Astrocyte (in vitro differentiated cells and primary cell): ENCODE measurements at regions not wholly inside any gene's neighbourhood (a gene's known extent, or its start where the extent isn't known, plus 50 kb on each side); places are given as distances from the start of the nearest gene placed in this dataset.

Source experiments
- DNase-seq: peaks from one replicate; pipeline ENCODE4 v3.0.0-alpha.2; 2010; ENCODE audit warnings: low read depth
- FAIRE-seq: peaks from 2 replicates; lab custom pipeline; 2011; peaks lifted over from hg19 to GRCh38; lab: Jason Lieb, UNC
- H2AFZ ChIP-seq: 2 replicates; pipeline ENCODE4 v1.6.0; 2012; ENCODE audit warnings: low read depth, low read length, inconsistent platforms
- H3K27ac ChIP-seq: 2 replicates; pipeline ENCODE4 v1.5.1; 2011; ENCODE audit warnings: low read depth, low read length, inconsistent platforms
- H3K27me3 ChIP-seq: 2 replicates; pipeline ENCODE4 v1.6.0; 2011; ENCODE audit warnings: low read length, inconsistent platforms; ENCODE audit not compliant: insufficient read depth
- H3K36me3 ChIP-seq: 2 replicates; pipeline ENCODE4 v1.5.1; 2011; ENCODE audit warnings: low read length, inconsistent platforms; ENCODE audit not compliant: insufficient read depth
- H3K4me1 ChIP-seq: 2 replicates; pipeline ENCODE4 v1.5.1; 2011; ENCODE audit warnings: low read length, inconsistent platforms; ENCODE audit not compliant: insufficient read depth
- H3K4me2 ChIP-seq: 2 replicates; pipeline ENCODE4 v1.6.0; 2012; ENCODE audit warnings: low read length, inconsistent platforms
- H3K4me3 ChIP-seq: 2 replicates; pipeline ENCODE4 v1.5.1; 2011; ENCODE audit warnings: low read depth, mild to moderate bottlenecking, low read length, inconsistent platforms; ENCODE audit not compliant: insufficient read depth
- H3K79me2 ChIP-seq: 2 replicates; pipeline ENCODE4 v1.6.0; 2012; ENCODE audit warnings: mild to moderate bottlenecking, low read length, inconsistent platforms; ENCODE audit not compliant: insufficient read depth
- H3K9ac ChIP-seq: 2 replicates; pipeline ENCODE4 v1.6.0; 2012; ENCODE audit warnings: mild to moderate bottlenecking, low read length, inconsistent platforms
- H3K9me3 ChIP-seq: 2 replicates; pipeline ENCODE4 v1.5.1; 2012; ENCODE audit warnings: low read depth, mild to moderate bottlenecking, low read length, inconsistent platforms; ENCODE audit not compliant: insufficient read depth
- H4K20me1 ChIP-seq: 2 replicates; pipeline ENCODE4 v1.6.0; 2012; ENCODE audit warnings: low read length, inconsistent platforms; ENCODE audit not compliant: insufficient read depth
- H3K27ac Mint-ChIP-seq: one replicate; pipeline ENCODE4 v1.8.0; 2021; ENCODE audit warnings: mild to moderate bottlenecking, mixed read lengths; ENCODE audit not compliant: unreplicated experiment
- H3K27me3 Mint-ChIP-seq: one replicate; pipeline ENCODE4 v1.8.0; 2021; ENCODE audit warnings: low read depth, mixed read lengths; ENCODE audit not compliant: unreplicated experiment
- H3K36me3 Mint-ChIP-seq: one replicate; pipeline ENCODE4 v1.8.0; 2021; ENCODE audit warnings: low read depth, mixed read lengths; ENCODE audit not compliant: unreplicated experiment
- H3K4me1 Mint-ChIP-seq: one replicate; pipeline ENCODE4 v1.8.0; 2021; ENCODE audit warnings: low read depth, mixed read lengths; ENCODE audit not compliant: unreplicated experiment
- H3K4me3 Mint-ChIP-seq: one replicate; pipeline ENCODE4 v1.8.0; 2021; ENCODE audit warnings: mild to moderate bottlenecking, moderate library complexity, mixed read lengths; ENCODE audit not compliant: unreplicated experiment
- H3K9me3 Mint-ChIP-seq: one replicate; pipeline ENCODE4 v1.8.0; 2021; ENCODE audit warnings: mild to moderate bottlenecking, mixed read lengths; ENCODE audit not compliant: unreplicated experiment
- EZH2 ChIP-seq: IDR thresholded peaks from 2 replicates; pipeline ENCODE4 v1.6.1; 2012; ENCODE audit warnings: mild to moderate bottlenecking, low read length, inconsistent platforms; ENCODE audit not compliant: insufficient read depth
- TF ChIP-seq, protein P1 (sequence below): IDR thresholded peaks from 2 replicates; pipeline ENCODE4 v1.5.1; 2011; ENCODE audit warnings: low read depth, mild to moderate bottlenecking, inconsistent platforms, low read length, moderate library complexity; ENCODE audit not compliant: insufficient read depth

- Histone ChIP-seq H3K27me3 (no peaks in the 10 kb centered on the region), H3K27ac (no peak overlapping the region), H3K9me3 (no peaks in the 10 kb centered on the region), H3K79me2 (no peaks in the 10 kb centered on the region), H3K36me3 (no peaks in the 10 kb centered on the region), H3K4me1 (no peaks in the 10 kb centered on the region), H2AFZ (no peak overlapping the region), H3K4me2 (no peak overlapping the region), H3K4me3 (no peak overlapping the region), H3K9ac (no peak overlapping the region), H4K20me1 (no peaks in the 10 kb centered on the region)
- H3K27me3 Mint-ChIP-seq, result no peaks in the 10 kb centered on the region
- H3K9me3 Mint-ChIP-seq, result no peaks in the 10 kb centered on the region
- TF ChIP-seq, protein P1, sequence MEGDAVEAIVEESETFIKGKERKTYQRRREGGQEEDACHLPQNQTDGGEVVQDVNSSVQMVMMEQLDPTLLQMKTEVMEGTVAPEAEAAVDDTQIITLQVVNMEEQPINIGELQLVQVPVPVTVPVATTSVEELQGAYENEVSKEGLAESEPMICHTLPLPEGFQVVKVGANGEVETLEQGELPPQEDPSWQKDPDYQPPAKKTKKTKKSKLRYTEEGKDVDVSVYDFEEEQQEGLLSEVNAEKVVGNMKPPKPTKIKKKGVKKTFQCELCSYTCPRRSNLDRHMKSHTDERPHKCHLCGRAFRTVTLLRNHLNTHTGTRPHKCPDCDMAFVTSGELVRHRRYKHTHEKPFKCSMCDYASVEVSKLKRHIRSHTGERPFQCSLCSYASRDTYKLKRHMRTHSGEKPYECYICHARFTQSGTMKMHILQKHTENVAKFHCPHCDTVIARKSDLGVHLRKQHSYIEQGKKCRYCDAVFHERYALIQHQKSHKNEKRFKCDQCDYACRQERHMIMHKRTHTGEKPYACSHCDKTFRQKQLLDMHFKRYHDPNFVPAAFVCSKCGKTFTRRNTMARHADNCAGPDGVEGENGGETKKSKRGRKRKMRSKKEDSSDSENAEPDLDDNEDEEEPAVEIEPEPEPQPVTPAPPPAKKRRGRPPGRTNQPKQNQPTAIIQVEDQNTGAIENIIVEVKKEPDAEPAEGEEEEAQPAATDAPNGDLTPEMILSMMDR, result no peak
- TF ChIP-seq EZH2, result no peak
- no peak overlapping the region for H3K4me3 Mint-ChIP-seq
- FAIRE-seq, result no peak
- no peaks in the 10 kb centered on the region for H3K4me1 Mint-ChIP-seq
- no peak overlapping the region for H3K27ac Mint-ChIP-seq
- H3K36me3 Mint-ChIP-seq, result no peaks in the 10 kb centered on the region
- no peak for DNase-seq
Observed at GRCh38 chr2:176405477-176405876, 136.2 kb downstream of the MTX2 start.

DNA sequence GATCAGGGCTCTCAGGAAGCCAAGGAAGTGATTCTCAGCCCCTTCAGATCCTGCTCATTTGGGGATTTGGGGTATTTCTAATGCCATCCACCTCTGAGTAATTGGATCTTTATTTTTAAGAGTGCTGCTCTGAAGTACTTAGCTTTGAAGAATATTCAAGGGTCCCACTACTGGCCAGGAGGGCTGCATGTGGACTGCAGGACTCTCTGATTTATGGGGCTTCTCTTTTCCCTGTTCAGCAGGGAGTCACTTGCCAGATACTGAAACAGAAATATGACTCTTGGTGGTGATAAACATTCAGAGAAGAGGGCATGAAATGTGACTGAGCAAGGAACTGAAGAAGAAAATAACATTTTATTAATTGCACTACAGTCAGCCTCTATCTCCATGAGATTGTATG, 138.5 kb downstream of the MTX2 start:
- Histone ChIP-seq H4K20me1 (no peaks in the 10 kb centered on the region), H3K79me2 (no peaks in the 10 kb centered on the region), H3K27ac (no peak overlapping the region), H3K36me3 (no peaks in the 10 kb centered on the region), H2AFZ (no peak overlapping the region), H3K4me1 (no peaks in the 10 kb centered on the region), H3K4me3 (no peak overlapping the region), H3K9ac (no peak overlapping the region), H3K9me3 (no peaks in the 10 kb centered on the region), H3K4me2 (no peak overlapping the region), H3K27me3 (no peaks in the 10 kb centered on the region)
- H3K27ac Mint-ChIP-seq, result no peak overlapping the region
- H3K4me3 Mint-ChIP-seq, result no peak overlapping the region
- DNase-seq (no peak), FAIRE-seq (no peak)
- H3K9me3 Mint-ChIP-seq, result no peaks in the 10 kb centered on the region
- no peaks in the 10 kb centered on the region for H3K36me3 Mint-ChIP-seq
- H3K4me1 Mint-ChIP-seq, result no peaks in the 10 kb centered on the region
- no peak for TF ChIP-seq EZH2
- TF ChIP-seq, protein P1, result no peak
- H3K27me3 Mint-ChIP-seq, result no peaks in the 10 kb centered on the region

DNA sequence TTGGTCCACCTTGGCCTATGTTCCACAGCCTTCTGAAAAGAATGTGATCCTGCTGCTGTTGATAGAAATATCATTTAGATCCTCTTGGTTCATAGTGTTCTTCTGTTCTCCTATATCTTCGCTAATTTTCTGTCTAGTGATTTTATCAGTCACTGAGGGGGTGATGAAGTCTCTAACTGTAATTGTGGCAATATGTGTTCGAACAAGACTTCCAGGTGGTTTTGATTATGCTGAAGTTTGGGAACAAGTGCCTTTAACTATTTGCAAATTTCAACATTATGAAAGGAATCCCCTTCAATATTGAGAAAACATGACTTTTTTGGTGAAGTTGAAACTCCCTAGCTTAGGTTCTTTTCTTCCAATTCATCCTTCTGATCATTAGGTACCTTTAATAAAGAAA, 140.4 kb downstream of the MTX2 start:
- peak; percentile 64 for FAIRE-seq
- H3K9me3 ChIP-seq, result no peaks in the 10 kb centered on the region
- no peaks in the 10 kb centered on the region for H3K79me2 ChIP-seq
- no peaks in the 10 kb centered on the region for H3K36me3 Mint-ChIP-seq
- no peak for DNase-seq
- no peaks in the 10 kb centered on the region for H3K27me3 ChIP-seq
- no peaks in the 10 kb centered on the region for H3K36me3 ChIP-seq
- TF ChIP-seq, protein P1, result no peak
- no peak for TF ChIP-seq EZH2
- H4K20me1 ChIP-seq, result no peaks in the 10 kb centered on the region
- H3K4me3 Mint-ChIP-seq, result no peak overlapping the region
- no peaks in the 10 kb centered on the region for H3K27me3 Mint-ChIP-seq
- H3K9me3 Mint-ChIP-seq, result no peaks in the 10 kb centered on the region
- H3K4me3 ChIP-seq, result no peak overlapping the region
- H3K27ac Mint-ChIP-seq, result no peak overlapping the region
- no peak overlapping the region for H3K4me2 ChIP-seq
- no peak overlapping the region for H2AFZ ChIP-seq
- no peaks in the 10 kb centered on the region for H3K4me1 Mint-ChIP-seq
- no peaks in the 10 kb centered on the region for H3K4me1 ChIP-seq
- no peak overlapping the region for H3K27ac ChIP-seq
- H3K9ac ChIP-seq, result no peak overlapping the region
